Tibial artery (tissue), 4 donors: ENCODE measurements at regions not wholly inside any gene's neighbourhood (a gene's known extent, or its start where the extent isn't known, plus 50 kb on each side); places are given as distances from the start of the nearest gene placed in this dataset.

ENCODE experiments used
- DNase-seq, 2 donors: peaks; one replicate each; pipeline ENCODE4 v3.0.0-alpha.2; 2019
- H3K27ac ChIP-seq, 2 donors: fragments of 200-600 bp; sonication (generic) in 1 of 2; 1 replicate in 1 of 2; 2 replicates in 1 of 2; pipeline ENCODE4 v1.5.1; 2018 to 2019; ENCODE audit warnings: mild to moderate bottlenecking in 1 of 2
- H3K27me3 ChIP-seq, 2 donors: fragments of 200-600 bp; sonication (generic) in 1 of 2; one replicate each; pipeline versions ENCODE4 v1.5.1 to v1.6.0; 2016 to 2019
- H3K36me3 ChIP-seq, 3 donors: fragments of 200-600 bp; sonication (generic) in 2 of 3; one replicate each; pipeline ENCODE4 v1.5.1; 2016 to 2019; ENCODE audit warnings: mild to moderate bottlenecking in 2 of 3
- H3K4me1 ChIP-seq, 4 donors: fragments of 200-600 bp; sonication (generic) in 2 of 4; 1 replicate in 3 of 4; 2 replicates in 1 of 4; pipeline ENCODE4 v1.5.1; 2016 to 2019
- H3K4me3 ChIP-seq, 2 donors: fragments of 200-600 bp; sonication (generic) in 1 of 2; 1 replicate in 1 of 2; 2 replicates in 1 of 2; pipeline ENCODE4 v1.5.1; 2018 to 2019; ENCODE audit warnings: mild to moderate bottlenecking in 2 of 2
- H3K9me3 ChIP-seq, 3 donors: fragments of 200-600 bp; sonication (generic) in 1 of 3; one replicate each; pipeline ENCODE4 v1.5.1; 2016 to 2019
- intact Hi-C: fragments of 100-400 bp; cut with DNase I; formaldehyde crosslinking; loops from one replicate; pipeline ENCODE4 v1.15.0; 2023; ENCODE audit warnings: low total_unique reads
- TF ChIP-seq, protein P1 (sequence below), 2 experiments: fragments of 200-600 bp in 1 of 2; fragments of 450-650 bp in 1 of 2; IDR thresholded peaks; one replicate each; pipeline ENCODE4 v1.5.1; 2017 to 2019; ENCODE audit warnings: antibody characterized with exemption in 2 of 2, mild to moderate bottlenecking in 1 of 2, moderate library complexity in 1 of 2

DNA sequence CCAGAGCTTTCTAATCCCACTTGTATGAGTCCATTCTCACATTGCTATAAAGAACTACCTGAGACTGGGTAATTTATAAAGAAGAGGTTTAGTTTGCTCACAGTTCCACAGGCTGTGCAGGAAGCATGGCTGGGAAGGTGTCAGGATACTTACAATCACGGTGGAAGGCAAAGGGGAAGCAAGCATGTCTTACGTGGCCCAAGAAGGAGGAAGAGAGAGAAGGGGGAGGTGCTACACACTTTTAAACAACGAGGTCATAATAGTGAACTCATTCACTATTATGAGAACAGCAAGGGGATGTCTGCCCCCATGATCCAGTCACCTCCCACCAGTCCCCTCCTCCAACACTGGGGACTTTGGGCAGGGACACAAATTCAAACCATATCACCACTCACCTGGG is 67.8 kb downstream of the TTC32 start:
- Histone ChIP-seq H3K4me1 (peaks cover 0 to 30% (median 14%) of the 10 kb centered on the region in 4 donors), H3K36me3 (no peaks in the 10 kb centered on the region), H3K27ac (no peak overlapping the region), H3K9me3 (no peaks in the 10 kb centered on the region), H3K4me3 (no peak overlapping the region), H3K27me3 (no peaks in the 10 kb centered on the region)
- intact Hi-C loops: no loop called here
- TF ChIP-seq, protein P1, sequence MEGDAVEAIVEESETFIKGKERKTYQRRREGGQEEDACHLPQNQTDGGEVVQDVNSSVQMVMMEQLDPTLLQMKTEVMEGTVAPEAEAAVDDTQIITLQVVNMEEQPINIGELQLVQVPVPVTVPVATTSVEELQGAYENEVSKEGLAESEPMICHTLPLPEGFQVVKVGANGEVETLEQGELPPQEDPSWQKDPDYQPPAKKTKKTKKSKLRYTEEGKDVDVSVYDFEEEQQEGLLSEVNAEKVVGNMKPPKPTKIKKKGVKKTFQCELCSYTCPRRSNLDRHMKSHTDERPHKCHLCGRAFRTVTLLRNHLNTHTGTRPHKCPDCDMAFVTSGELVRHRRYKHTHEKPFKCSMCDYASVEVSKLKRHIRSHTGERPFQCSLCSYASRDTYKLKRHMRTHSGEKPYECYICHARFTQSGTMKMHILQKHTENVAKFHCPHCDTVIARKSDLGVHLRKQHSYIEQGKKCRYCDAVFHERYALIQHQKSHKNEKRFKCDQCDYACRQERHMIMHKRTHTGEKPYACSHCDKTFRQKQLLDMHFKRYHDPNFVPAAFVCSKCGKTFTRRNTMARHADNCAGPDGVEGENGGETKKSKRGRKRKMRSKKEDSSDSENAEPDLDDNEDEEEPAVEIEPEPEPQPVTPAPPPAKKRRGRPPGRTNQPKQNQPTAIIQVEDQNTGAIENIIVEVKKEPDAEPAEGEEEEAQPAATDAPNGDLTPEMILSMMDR (IDR thresholded peaks at IDR 0.05): no peak
- DNase-seq: no peak

DNA sequence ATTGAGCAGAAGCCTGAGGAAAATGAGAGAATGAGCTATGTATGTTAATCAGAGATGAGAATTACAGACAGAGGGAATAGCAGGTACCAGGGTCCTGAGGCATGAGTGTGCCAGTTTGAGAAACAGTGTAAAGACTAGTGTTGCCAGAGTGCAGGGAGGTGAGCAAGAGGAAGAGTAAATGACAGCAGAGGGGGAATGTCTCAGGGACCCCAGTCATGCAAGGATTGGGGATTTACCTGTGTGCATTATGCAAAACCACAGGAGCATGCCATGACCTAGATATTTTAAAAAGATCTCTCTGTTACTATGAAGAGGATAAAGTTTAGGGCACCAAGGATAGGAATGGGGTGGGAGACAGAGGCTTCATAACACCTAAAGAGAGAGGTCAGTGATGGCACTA is 72.1 kb downstream of the TTC32 start:
- Histone ChIP-seq H3K4me3 (no peak overlapping the region), H3K9me3 (no peaks in the 10 kb centered on the region), H3K27ac (no peak overlapping the region), H3K36me3 (no peaks in the 10 kb centered on the region), H3K4me1 (no peaks in the 10 kb centered on the region), H3K27me3 (no peaks in the 10 kb centered on the region)
- DNase-seq: no peak
- TF ChIP-seq, protein P1 (IDR thresholded peaks at IDR 0.05): no peak
- intact Hi-C loops: no loop called here

DNA sequence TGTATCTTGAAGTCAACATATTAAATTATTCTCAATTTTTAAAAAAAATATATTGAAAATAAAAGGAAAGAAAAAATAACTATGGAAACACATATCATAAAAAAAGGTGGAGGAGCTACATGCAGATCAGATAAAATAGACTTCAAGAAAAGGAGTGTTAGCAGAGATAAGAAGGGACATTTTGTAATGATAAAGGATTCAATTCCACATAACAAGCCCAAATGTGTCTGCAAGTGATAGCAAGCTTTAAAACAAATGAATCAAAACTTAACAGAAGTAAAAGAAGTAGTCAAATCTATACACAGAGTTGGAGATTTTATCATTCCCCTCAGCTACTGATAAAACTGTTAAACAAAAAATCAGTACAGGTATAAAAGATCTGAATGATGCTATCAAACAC is 74.9 kb downstream of the TTC32 start:
- no peak for DNase-seq
- intact Hi-C loops: no loop called here
- Histone ChIP-seq H3K36me3 (no peaks in the 10 kb centered on the region), H3K9me3 (no peaks in the 10 kb centered on the region), H3K27ac (no peak overlapping the region), H3K4me3 (no peak overlapping the region), H3K4me1 (no peaks in the 10 kb centered on the region), H3K27me3 (no peaks in the 10 kb centered on the region)
- TF ChIP-seq, protein P1 (IDR thresholded peaks at IDR 0.05): no peak

DNA sequence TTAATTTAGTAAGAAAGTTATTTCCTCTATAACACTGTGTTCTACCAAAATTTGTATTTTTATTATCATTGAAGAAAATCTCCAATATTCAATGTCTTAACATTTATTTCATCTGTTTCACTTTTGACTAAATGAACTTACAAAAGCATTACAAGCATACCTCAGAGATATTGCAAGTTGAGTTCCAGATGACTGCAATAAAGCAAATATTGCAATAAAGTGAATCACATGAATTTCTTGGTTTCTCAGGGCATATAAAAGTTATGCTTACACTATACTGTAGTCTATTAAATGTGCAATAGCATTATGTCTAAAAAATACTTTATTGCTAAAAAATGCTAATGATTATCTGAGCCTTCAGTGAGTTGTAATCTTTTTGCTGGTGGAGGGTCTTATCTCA is 78.3 kb downstream of the TTC32 start:
- intact Hi-C loops: no loop called here
- TF ChIP-seq, protein P1 (IDR thresholded peaks at IDR 0.05): no peak
- H3K9me3 ChIP-seq: no peaks in the 10 kb centered on the region

DNA sequence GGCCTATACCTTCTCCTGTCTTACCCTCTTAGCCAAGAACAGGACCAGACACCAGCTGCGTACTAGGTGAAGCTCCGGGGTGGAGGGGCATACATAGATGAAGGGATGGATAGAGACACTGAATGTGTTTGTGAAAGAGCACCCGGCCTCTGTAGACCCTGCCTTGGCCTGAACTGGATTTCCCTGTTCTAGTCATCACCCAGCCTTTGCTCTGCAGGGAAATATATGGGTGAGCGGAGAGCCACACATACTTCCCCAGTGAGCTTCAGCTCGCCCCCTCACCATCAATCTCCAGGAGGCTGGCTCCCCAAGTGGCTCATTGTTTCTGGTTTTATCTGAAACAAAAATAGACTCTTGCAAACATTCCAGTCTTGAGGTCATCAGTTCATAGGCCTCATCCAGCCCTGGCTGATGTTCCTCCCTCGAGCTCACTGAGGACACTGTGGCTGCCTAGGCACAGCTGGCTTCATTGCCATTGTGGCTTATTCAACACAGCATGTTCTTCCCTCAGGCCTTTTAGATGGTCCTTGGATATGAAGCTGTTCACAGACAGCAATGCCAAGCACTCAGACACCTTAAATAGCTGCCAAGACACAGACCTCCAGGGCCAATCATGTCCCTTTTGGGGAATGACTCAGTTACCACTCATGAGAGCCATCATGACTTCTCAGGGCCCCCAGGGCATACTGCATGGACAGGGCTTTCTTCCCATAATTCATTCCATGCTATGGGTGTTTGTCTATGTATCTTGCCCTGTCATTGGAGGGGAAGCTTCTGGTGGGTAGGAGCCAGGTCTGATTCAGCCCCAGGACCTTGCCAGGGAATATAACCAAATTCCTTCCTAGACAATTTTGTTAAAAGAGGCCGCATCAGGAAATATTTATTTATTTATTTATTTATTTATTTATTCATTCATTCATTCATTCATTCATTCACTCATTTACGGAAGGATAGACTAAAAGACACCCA is 82.4 kb downstream of the TTC32 start:
- Histone ChIP-seq H3K4me1 (peaks cover 0 to 38% (median 17%) of the 10 kb centered on the region in 4 donors), H3K36me3 (no peaks in the 10 kb centered on the region), H3K9me3 (no peaks in the 10 kb centered on the region), H3K4me3 (no peak overlapping the region), H3K27ac (peak overlapping the region; percentile 8 to 18), H3K27me3 (no peaks in the 10 kb centered on the region)
- TF ChIP-seq, protein P1 (IDR thresholded peaks at IDR 0.05): no peak
- no peak for DNase-seq
- intact Hi-C loops: no loop called here

More for the DNA sequence above, 78.3 kb downstream of the TTC32 start:
- H3K4me3 ChIP-seq: no peak overlapping the region
- H3K27me3 ChIP-seq: no peaks in the 10 kb centered on the region
- no peak for DNase-seq
- H3K27ac ChIP-seq: no peak overlapping the region
- peaks cover 0 to 13% (median 10%) of the 10 kb centered on the region in 4 donors for H3K4me1 ChIP-seq
- H3K36me3 ChIP-seq: no peaks in the 10 kb centered on the region
